MM.1S (cell line): ENCODE measurements at regions not wholly inside any gene's neighbourhood (a gene's known extent, or its start where the extent isn't known, plus 50 kb on each side); places are given as distances from the start of the nearest gene placed in this dataset.

Experiments used
- DNase-seq: peaks from one replicate; pipeline ENCODE4 v3.0.0-alpha.2; 2015
- H2AFZ ChIP-seq: fragments of 300-600 bp; sonication (generic); 2 replicates; pipeline ENCODE4 v1.6.0; 2016; ENCODE audit warnings: antibody characterized with exemption, low read length
- H3F3A ChIP-seq: fragments of 300-600 bp; sonication (generic); 2 replicates; pipeline ENCODE4 v1.6.1; 2016; ENCODE audit warnings: mild to moderate bottlenecking, antibody characterized with exemption, low read length, moderate library complexity, mixed read lengths; ENCODE audit not compliant: insufficient read depth
- H3K27ac ChIP-seq: fragments of 300-600 bp; sonication (generic); 2 replicates; pipeline ENCODE4 v1.5.1; 2016; ENCODE audit warnings: mild to moderate bottlenecking, low read length
- H3K27me3 ChIP-seq: fragments of 300-600 bp; sonication (generic); replicated peaks from 2 replicates; pipeline ENCODE4 v1.6.0; 2016; ENCODE audit warnings: low read length; ENCODE audit not compliant: insufficient read depth
- H3K36me3 ChIP-seq: fragments of 300-600 bp; sonication (generic); replicated peaks from 2 replicates; pipeline ENCODE4 v1.6.1; 2016; ENCODE audit warnings: mild to moderate bottlenecking, low read length, mixed read lengths; ENCODE audit not compliant: insufficient read depth
- H3K4me1 ChIP-seq: fragments of 300-600 bp; sonication (generic); 2 replicates; pipeline ENCODE4 v1.6.1; 2016; ENCODE audit warnings: low read length, mixed read lengths
- H3K4me2 ChIP-seq: fragments of 300-600 bp; sonication (generic); 2 replicates; pipeline ENCODE4 v1.6.0; 2016; ENCODE audit warnings: low read depth, low read length
- H3K4me3 ChIP-seq: fragments of 300-600 bp; sonication (generic); 2 replicates; pipeline ENCODE4 v1.5.1; 2016; ENCODE audit warnings: low read length, mixed read lengths
- H3K79me2 ChIP-seq: fragments of 300-600 bp; sonication (generic); 2 replicates; pipeline ENCODE4 v1.6.1; 2016; ENCODE audit warnings: mixed run types, low read length, mixed read lengths
- H3K9ac ChIP-seq: fragments of 300-600 bp; sonication (generic); 2 replicates; pipeline ENCODE4 v1.6.1; 2016; ENCODE audit warnings: low read length, mixed read lengths
- H3K9me2 ChIP-seq: fragments of 300-600 bp; sonication (generic); replicated peaks from 2 replicates; pipeline ENCODE4 v1.6.1; 2016; ENCODE audit warnings: mild to moderate bottlenecking, low read length, mixed read lengths; ENCODE audit not compliant: insufficient read depth
- H3K9me3 ChIP-seq: fragments of 300-600 bp; sonication (generic); replicated peaks from 2 replicates; pipeline ENCODE4 v1.6.1; 2016; ENCODE audit warnings: mild to moderate bottlenecking, low read length, mixed read lengths; ENCODE audit not compliant: insufficient read depth
- H4K20me1 ChIP-seq: fragments of 300-600 bp; sonication (generic); 2 replicates; pipeline ENCODE4 v1.6.1; 2016; ENCODE audit warnings: mild to moderate bottlenecking, low read length, moderate library complexity, mixed read lengths; ENCODE audit not compliant: insufficient read depth
- CTCF ChIP-seq: fragments of 300-600 bp; sonication (generic); IDR thresholded peaks from 2 replicates; pipeline ENCODE4 v1.5.1; 2016; ENCODE audit warnings: antibody characterized with exemption, low read length, mixed read lengths
- EZH2 ChIP-seq: fragments of 300-600 bp; sonication (generic); optimal IDR thresholded peaks from 2 replicates; pipeline ENCODE3; 2017; ENCODE audit warnings: low read depth, mild to moderate bottlenecking, antibody characterized with exemption, low read length, mixed read lengths
- EZH2phosphoT487 ChIP-seq: fragments of 300-600 bp; sonication (generic); IDR thresholded peaks from 2 replicates; pipeline ENCODE4 v1.6.1; 2018; ENCODE audit warnings: antibody characterized with exemption, low read length

DNA sequence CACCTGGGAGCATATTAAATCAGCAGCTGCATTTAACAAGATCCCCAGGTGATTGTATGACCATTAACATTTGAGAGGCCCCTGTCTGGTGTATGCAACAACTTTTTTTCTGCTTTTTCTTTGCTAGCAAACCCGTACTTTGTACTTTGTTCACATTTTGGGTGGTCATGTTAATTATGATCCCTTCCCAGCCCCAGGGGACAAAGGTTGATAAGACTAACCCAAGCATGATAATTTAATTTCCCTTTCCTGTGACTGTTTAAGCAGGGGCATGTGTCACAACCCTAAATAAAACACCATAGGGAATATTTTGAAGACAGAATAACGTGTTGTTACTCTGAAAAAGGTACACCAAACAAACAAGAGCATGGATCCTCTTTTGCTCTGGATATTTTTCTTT lies 332.0 kb downstream of the PCDH18 start:
- no peak for DNase-seq
- TF ChIP-seq EZH2 (no peak), EZH2phosphoT487 (no peak), CTCF (no peak)

GRCh38 chr4:137198791-137199190 lies 333.5 kb downstream of the PCDH18 start:
- Histone ChIP-seq H2AFZ (no peak overlapping the region), H3K9me2 (no peaks in the 10 kb centered on the region), H3K4me2 (no peak overlapping the region), H3K27ac (no peak overlapping the region), H3K4me1 (no peaks in the 10 kb centered on the region), H3K79me2 (no peaks in the 10 kb centered on the region), H3K4me3 (no peak overlapping the region), H3K36me3 (no peaks in the 10 kb centered on the region), H4K20me1 (no peaks in the 10 kb centered on the region), H3K9me3 (no peaks in the 10 kb centered on the region), H3K27me3 (no peaks in the 10 kb centered on the region), H3F3A (no peaks in the 10 kb centered on the region), H3K9ac (no peak overlapping the region)
- TF ChIP-seq EZH2 = no peak
- TF ChIP-seq EZH2phosphoT487 = no peak
- TF ChIP-seq CTCF = no peak
- DNase-seq = no peak

More for the DNA sequence above, 332.0 kb downstream of the PCDH18 start:
- Histone ChIP-seq H3K4me2 (no peak overlapping the region), H3K27me3 (no peaks in the 10 kb centered on the region), H2AFZ (no peak overlapping the region), H3F3A (no peaks in the 10 kb centered on the region), H3K9me3 (no peaks in the 10 kb centered on the region), H3K79me2 (no peaks in the 10 kb centered on the region), H4K20me1 (no peaks in the 10 kb centered on the region), H3K27ac (no peak overlapping the region), H3K9ac (no peak overlapping the region), H3K4me1 (no peaks in the 10 kb centered on the region), H3K4me3 (no peak overlapping the region), H3K9me2 (no peaks in the 10 kb centered on the region), H3K36me3 (no peaks in the 10 kb centered on the region)

DNA sequence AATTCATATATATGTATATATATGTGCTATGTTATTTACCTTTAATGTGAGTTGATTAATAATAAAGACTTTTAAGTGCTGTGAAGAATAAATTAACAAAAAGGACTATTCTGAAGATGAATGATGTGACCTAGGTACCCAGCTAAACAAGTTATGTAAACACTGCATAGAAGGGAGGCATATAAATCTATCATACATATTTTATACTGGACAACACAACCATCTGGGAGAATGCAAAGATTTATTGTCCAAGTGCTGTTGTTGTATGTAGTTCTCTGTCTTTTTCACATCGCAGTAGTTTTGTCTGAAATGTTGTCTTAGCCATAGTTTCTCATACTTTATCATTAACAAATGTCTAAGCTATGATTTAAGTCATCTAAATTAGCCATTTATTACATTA lies 337.6 kb downstream of the PCDH18 start:
- no peaks in the 10 kb centered on the region for H3K9me2 ChIP-seq
- no peaks in the 10 kb centered on the region for H3K79me2 ChIP-seq
- no peaks in the 10 kb centered on the region for H3K9me3 ChIP-seq
- H2AFZ ChIP-seq = no peak overlapping the region
- H3K4me1 ChIP-seq = no peaks in the 10 kb centered on the region
- H3F3A ChIP-seq = no peaks in the 10 kb centered on the region
- no peak overlapping the region for H3K4me2 ChIP-seq
- TF ChIP-seq EZH2 (no peak), EZH2phosphoT487 (no peak), CTCF (no peak)
- H3K27me3 ChIP-seq = no peaks in the 10 kb centered on the region
- H3K9ac ChIP-seq = no peak overlapping the region
- no peaks in the 10 kb centered on the region for H4K20me1 ChIP-seq
- H3K4me3 ChIP-seq = no peak overlapping the region
- no peak overlapping the region for H3K27ac ChIP-seq
- DNase-seq = no peak
- no peaks in the 10 kb centered on the region for H3K36me3 ChIP-seq
